Thyroid gland (tissue), 4 donors: ENCODE measurements at regions not wholly inside any gene's neighbourhood (a gene's known extent, or its start where the extent isn't known, plus 50 kb on each side); places are given as distances from the start of the nearest gene placed in this dataset.
A peak's percentile ranks its signal among the peaks of the same experiment; 100 is the strongest.

Source experiments
- DNase-seq, 2 donors: peaks; one replicate each; pipeline ENCODE4 v3.0.0-alpha.2; 2019
- H3K27ac ChIP-seq, 3 donors: fragments of 200-600 bp; sonication (generic); 1 replicate in 2 of 3; 2 replicates in 1 of 3; pipeline ENCODE4 v1.5.1; 2016 to 2019; ENCODE audit warnings: mild to moderate bottlenecking in 1 of 3, moderate library complexity in 1 of 3
- H3K27me3 ChIP-seq: fragments of 200-600 bp; sonication (generic); one replicate; pipeline ENCODE4 v1.5.1; 2019
- H3K36me3 ChIP-seq, 2 donors: fragments of 200-600 bp; sonication (generic); one replicate each; pipeline ENCODE4 v1.5.1; 2016 to 2019
- H3K4me1 ChIP-seq, 2 donors: fragments of 200-600 bp; sonication (generic); one replicate each; pipeline ENCODE4 v1.5.1; 2017 to 2019
- H3K4me3 ChIP-seq, 3 donors: fragments of 200-600 bp; sonication (generic); replicated peaks in 1 of 3; 1 replicate in 2 of 3; 2 replicates in 1 of 3; pipeline ENCODE4 v1.5.1; 2016; ENCODE audit warnings: mild to moderate bottlenecking in 1 of 3
- H3K9me3 ChIP-seq: fragments of 200-600 bp; sonication (generic); one replicate; pipeline ENCODE4 v1.5.1; 2017
- CTCF ChIP-seq, 6 experiments: fragments of 200-600 bp in 3 of 6; fragments of 450-650 bp in 3 of 6; sonication (generic) in 3 of 6; IDR thresholded peaks; one replicate each; pipeline ENCODE4 v1.5.1; 2016 to 2019; ENCODE audit warnings: antibody characterized with exemption in 6 of 6, mild to moderate bottlenecking in 2 of 6, inconsistent platforms in 1 of 6, moderate library complexity in 1 of 6
- POLR2A ChIP-seq, 2 donors: fragments of 450-650 bp; IDR thresholded peaks; one replicate each; pipeline ENCODE4 v1.6.1; 2017; ENCODE audit warnings: antibody characterized with exemption in 2 of 2, mild to moderate bottlenecking in 2 of 2, moderate library complexity in 1 of 2
- WGBS, 2 donors: methylation state at CpG; one replicate each; pipeline ENCODE4 v1.1.5; 2017; 5-methylcytosine and 5-hydroxymethylcytosine counted together
- intact Hi-C: fragments of 100-400 bp; cut with DNase I; formaldehyde crosslinking; loops from one replicate; pipeline ENCODE4 v1.15.1; 2023

GRCh38 chr4:128350449-128351045, 62.9 kb upstream of the PGRMC2 start:
- TF ChIP-seq CTCF (IDR thresholded peaks at IDR 0.05): no peak
- DNase-seq: no peak
- Histone ChIP-seq H3K27ac (no peak overlapping the region), H3K4me1 (peaks cover 31 to 39% of the 10 kb centered on the region in 2 donors), H3K4me3 (no peak overlapping the region), H3K27me3 (no peaks in the 10 kb centered on the region), H3K9me3 (no peaks in the 10 kb centered on the region), H3K36me3 (no peaks in the 10 kb centered on the region)
- 88 to 90% methylated on average over 6 of the region's 6 CpGs for WGBS, 2 donors
- intact Hi-C loops: no loop called here

- no peaks in the 10 kb centered on the region for H3K9me3 ChIP-seq
- peaks cover 25 to 32% of the 10 kb centered on the region in 2 donors for H3K4me1 ChIP-seq
- no peak overlapping the region for H3K4me3 ChIP-seq
- no peak for DNase-seq
- H3K36me3 ChIP-seq: no peaks in the 10 kb centered on the region
- no peak overlapping the region for H3K27ac ChIP-seq
- no peak for TF ChIP-seq POLR2A (IDR thresholded peaks at IDR 0.05)
- TF ChIP-seq CTCF (IDR thresholded peaks at IDR 0.05): no peak
- intact Hi-C loops: no loop called here
- 91 to 94% methylated on average over 4 of the region's 4 CpGs for WGBS, 2 donors
- no peaks in the 10 kb centered on the region for H3K27me3 ChIP-seq
These were observed 62.3 kb upstream of the PGRMC2 start for GRCh38 chr4:128349921-128350320.

- Histone ChIP-seq H3K9me3 (no peaks in the 10 kb centered on the region), H3K4me1 (peaks cover 14% of the 10 kb centered on the region in 2 donors), H3K27me3 (no peaks in the 10 kb centered on the region), H3K27ac (peak overlapping the region in 1 of 3 donors; percentile 12), H3K36me3 (no peaks in the 10 kb centered on the region), H3K4me3 (no peak overlapping the region)
- 64 to 73% methylated on average over 4 of the region's 4 CpGs for WGBS, 2 donors
- intact Hi-C loops: no loop called here
- DNase-seq: no peak
- TF ChIP-seq POLR2A (IDR thresholded peaks at IDR 0.05) (no peak), CTCF (IDR thresholded peaks at IDR 0.05) (no peak)
These were observed 60.5 kb upstream of the PGRMC2 start for GRCh38 chr4:128347930-128348660.

- H3K4me3 ChIP-seq: no peak overlapping the region
- 44 to 45% methylated on average over 4 of the region's 4 CpGs for WGBS, 2 donors
- no peak overlapping the region for H3K27ac ChIP-seq
- intact Hi-C loops: no loop called here
- H3K4me1 ChIP-seq: peaks cover 10% of the 10 kb centered on the region in 2 donors
- TF ChIP-seq CTCF (IDR thresholded peaks at IDR 0.05): no peak
- no peak for TF ChIP-seq POLR2A (IDR thresholded peaks at IDR 0.05)
- H3K27me3 ChIP-seq: no peaks in the 10 kb centered on the region
- no peaks in the 10 kb centered on the region for H3K36me3 ChIP-seq
- peak; percentile 72 to 78 for DNase-seq
- H3K9me3 ChIP-seq: no peaks in the 10 kb centered on the region
These were observed 59.7 kb upstream of the PGRMC2 start for GRCh38 chr4:128347175-128347868.
